Nucleus accumbens (tissue), 56 donors: ENCODE measurements at regions not wholly inside any gene's neighbourhood (a gene's known extent, or its start where the extent isn't known, plus 50 kb on each side); places are given as distances from the start of the nearest gene placed in this dataset.
A peak's percentile ranks its signal among the peaks of the same experiment; 100 is the strongest.

Source experiments
- DNase-seq, 56 donors: peaks; one replicate each; lab custom pipeline; 2025; lab: John Stamatoyannopoulos, UW

GRCh38 chr1:81635816-81636215 lies 164.9 kb upstream of the ADGRL2 start:
- DNase-seq = no peak

- DNase-seq = no peak
These were observed 166.4 kb upstream of the ADGRL2 start for GRCh38 chr1:81634294-81634693.

GRCh38 chr1:81619156-81619555 lies 181.6 kb upstream of the ADGRL2 start:
- DNase-seq = no peak

- DNase-seq = no peak
These were observed 182.4 kb upstream of the ADGRL2 start for GRCh38 chr1:81618376-81618775.

DNA sequence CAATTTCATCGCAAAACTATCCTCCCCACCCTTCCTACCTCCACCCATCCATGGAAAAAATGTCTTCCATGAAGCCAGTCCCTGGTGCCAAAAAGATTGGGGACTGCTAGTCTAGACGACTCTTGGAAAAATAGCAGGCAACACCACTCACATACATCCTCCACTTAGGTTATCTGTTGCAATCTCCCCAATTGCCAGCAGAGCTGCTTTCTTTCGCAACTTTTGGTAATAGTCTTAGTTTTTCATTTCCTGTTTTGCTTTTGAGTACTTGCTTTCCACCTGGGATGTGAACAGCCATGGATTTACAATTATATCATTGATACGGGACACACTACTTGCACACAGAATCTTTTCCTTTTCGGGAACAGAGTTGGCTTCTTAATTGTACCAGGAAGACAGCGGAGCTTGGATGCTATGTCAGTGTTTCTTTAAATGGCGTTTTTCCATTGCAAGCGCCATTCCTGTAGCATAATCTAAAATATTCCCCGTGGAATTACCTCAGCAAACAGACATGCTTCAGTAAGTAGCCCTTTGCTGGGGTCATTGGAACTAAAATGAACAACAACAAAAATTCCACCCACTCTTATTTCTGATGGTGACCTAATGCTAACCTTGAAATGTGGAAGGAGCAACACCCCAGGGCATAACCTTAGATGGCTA lies 183.3 kb upstream of the ADGRL2 start:
- no peak for DNase-seq

GRCh38 chr1:81613803-81614202 lies 186.9 kb upstream of the ADGRL2 start:
- DNase-seq = no peak

DNA sequence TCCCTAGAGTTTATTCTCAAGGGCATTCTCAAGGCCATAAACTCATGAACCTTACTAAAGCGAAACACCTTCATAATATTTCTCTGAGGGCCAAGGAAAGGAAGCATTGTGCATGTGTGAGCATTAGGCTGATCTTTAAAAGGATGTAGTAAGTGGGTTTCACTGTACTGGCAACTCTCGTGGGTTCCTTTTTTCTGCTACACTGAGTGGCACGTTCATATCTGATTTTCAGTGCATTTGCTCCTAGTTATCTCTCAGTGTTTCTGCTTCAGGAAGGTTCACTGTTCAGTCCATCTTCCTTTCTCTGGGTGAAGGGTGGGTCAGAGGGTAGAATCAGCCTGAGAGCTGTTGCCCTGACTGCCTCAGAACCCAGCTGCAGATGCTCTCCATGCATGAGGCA lies 192.8 kb upstream of the ADGRL2 start:
- no peak for DNase-seq

DNA sequence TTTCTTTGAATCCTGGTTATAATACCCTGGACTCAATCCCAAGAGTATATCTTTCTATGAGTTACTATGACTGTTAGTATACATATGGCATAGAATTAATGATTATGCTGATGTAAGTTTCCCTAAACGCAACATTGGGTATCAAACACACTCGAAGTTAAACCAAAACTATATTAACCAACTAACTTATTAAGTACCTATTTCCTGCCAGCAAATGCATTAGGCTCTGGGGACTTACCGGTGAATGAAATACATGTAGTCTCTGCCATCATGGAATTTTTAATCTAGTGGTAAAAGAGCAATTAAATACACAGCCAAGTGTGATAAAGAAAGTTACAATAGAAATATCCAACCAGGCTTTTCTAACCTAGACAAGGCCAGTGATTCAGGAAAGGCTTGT lies 193.6 kb upstream of the ADGRL2 start:
- no peak for DNase-seq

- no peak for DNase-seq
These were observed 194.1 kb upstream of the ADGRL2 start for GRCh38 chr1:81606656-81607055.

- DNase-seq = no peak
These were observed 195.7 kb upstream of the ADGRL2 start for GRCh38 chr1:81605023-81605422.

GRCh38 chr1:81600878-81601622 lies 199.7 kb upstream of the ADGRL2 start:
- no peak for DNase-seq

- no peak for DNase-seq
These were observed 200.4 kb upstream of the ADGRL2 start for GRCh38 chr1:81600363-81600762.

DNA sequence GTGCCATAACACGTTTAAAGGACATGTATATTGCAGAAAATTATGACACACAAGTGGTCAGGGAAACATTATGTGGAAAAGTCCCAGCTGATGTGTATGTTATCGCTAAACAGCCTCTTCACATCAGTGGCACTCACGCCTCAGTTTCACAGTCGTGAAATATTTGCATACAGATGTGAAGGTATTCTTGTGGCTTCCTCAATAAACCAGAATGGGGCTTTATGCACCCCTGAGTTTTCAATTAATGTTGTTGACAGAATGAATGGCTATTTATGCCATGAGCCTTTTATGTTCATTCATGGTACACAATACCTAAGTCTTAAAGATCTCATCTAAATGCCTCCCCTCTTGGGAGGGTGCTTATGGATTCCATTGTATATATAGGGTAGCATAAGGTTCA lies 202.1 kb upstream of the ADGRL2 start:
- DNase-seq = no peak

DNA sequence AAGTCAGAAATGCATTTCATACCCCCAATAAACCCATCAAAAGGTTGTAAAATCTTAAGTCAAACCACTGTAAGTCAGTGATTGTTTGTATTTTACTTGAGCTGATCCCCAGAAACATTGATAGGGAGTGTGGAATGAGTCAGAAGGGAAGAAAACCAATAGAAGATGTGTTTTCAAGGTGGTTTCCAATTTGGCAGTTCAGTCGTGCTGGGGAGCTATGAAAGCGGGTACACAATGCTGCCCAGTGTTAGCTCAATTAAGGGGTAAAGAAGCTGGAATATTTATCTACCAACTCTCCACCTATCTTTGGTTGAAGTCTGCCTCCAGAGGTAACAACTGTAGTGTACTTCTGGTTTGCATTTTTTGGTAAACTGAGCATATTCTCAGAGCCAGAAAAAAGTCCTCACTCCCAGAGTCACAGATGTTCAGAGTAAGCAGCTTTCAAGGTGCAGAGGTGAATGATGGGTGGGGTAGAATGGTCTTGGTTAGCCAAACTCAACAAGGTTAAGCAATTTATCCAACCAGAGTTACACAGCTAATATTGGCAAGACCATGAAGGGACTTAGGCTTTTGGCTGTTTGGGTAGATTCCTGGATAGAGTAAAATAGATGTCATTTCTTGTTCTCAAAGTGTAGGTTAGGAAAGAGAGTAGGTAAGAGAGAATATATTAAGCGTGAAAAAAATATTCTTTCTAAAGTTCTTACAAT lies 202.9 kb upstream of the ADGRL2 start:
- DNase-seq = no peak

DNA sequence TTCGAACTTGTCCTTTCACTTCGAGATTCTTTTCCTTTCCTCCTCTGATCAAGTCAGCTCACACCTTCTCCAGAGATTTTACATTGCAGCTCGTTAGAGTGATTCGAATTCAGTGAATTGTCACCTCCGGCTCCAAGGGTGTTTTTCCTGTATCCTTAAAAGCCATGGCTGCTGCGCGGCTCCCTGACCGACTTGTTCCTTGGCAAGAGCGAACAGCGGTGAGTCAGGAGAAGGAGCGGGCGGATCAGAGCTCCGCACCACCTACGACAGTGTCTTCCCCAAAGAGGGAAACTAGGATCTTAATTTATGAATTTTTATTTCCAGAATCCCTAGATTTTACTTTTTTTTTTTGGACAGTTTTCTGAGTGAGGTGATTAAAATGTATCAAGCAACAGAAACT lies 204.4 kb upstream of the ADGRL2 start:
- peak in 22 of 56 donors; percentile 1 to 53 (median 11) for DNase-seq

DNA sequence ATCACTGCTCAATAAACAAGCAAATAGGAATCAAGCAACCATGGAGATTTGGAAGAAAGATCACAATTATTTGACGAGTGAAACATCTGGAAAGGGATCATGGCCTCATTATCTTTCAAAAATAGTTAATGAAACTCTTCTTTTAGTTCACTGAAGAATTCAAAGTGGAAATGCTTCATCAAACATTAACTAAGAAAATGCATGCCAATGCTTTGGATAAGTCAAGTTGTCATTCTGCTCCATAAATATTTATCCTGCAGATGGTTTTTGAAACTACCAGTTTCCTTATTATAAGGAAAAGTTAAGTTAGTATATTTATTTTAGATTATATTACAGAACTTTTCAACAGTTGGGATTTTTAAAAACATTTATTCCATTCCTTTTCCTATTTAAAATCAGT lies 206.5 kb upstream of the ADGRL2 start:
- DNase-seq = no peak

DNA sequence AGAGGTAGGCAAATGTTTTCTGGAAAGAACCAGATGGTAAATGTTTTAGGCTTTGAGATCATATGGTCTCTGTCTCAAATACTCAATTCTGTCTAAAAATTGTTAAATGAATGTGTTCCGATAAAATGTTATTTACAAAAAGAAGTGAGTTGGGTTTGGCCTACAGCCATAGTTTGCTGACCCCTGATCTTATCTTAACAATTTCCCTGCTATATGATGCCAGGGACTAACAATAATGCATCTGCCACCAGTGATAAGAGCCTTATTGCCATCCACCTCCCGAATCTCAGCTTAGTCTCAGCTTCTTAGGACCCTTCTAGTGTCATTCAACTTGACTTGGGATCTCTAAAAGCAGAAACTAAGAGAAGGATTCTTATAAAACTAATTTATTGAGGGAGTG lies 208.5 kb upstream of the ADGRL2 start:
- DNase-seq = no peak

DNA sequence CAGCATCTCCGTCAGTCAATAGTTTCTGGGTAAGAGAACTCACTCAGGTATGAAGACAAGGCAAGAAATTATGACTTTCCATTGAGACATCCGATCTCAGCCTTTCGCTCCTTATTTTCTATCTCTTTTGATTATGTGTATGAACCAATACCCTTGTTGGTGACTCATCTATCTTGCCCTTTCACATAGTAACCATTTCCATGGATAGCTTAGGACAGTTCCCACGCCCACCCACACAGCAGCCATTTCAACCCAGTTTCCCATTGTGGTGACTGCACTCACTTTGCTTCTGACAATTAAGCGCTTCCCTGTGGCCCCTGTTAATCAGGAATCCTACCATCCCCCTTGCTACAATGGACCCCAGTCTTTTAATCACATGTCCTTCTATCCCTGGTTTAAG lies 210.6 kb upstream of the ADGRL2 start:
- no peak for DNase-seq

- no peak for DNase-seq
These were observed 212.6 kb upstream of the ADGRL2 start for GRCh38 chr1:81588149-81588548.

DNA sequence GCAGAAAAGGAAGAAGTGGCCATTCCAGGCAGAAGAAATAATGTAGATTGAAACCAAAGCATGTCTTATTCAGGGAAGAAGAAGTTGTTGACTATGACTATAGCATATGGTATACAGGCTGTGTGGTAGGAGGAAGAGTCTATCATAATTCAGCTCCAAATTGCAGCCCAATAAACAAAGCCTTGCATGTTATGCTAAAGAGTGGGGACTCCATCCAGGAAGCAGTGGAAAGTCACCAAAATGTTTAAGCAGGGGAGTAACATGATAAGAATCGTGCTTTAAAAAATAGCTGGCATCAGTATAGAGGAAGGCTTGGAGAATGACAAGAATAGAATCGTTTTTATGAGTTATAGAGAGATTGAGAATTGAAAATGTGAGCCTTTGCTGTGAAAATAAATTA lies 213.3 kb upstream of the ADGRL2 start:
- no peak for DNase-seq

- DNase-seq = no peak
These were observed 215.4 kb upstream of the ADGRL2 start for GRCh38 chr1:81585371-81585770.

GRCh38 chr1:81584398-81584797 lies 216.3 kb upstream of the ADGRL2 start:
- DNase-seq = no peak
